Brain microvascular endothelial cell (primary cell): ENCODE measurements at regions not wholly inside any gene's neighbourhood (a gene's known extent, or its start where the extent isn't known, plus 50 kb on each side); places are given as distances from the start of the nearest gene placed in this dataset.

Source experiments
- DNase-seq: peaks from one replicate; pipeline ENCODE4 v3.0.0-alpha.2; 2020
- H3K27ac ChIP-seq: fragments of 250-450 bp; sonication (Bioruptor Pico); 2 replicates; pipeline ENCODE4 v1.5.1; 2020; ENCODE audit warnings: mild to moderate bottlenecking, moderate library complexity
- H3K27me3 ChIP-seq: fragments of 250-450 bp; sonication (Bioruptor Pico); replicated peaks from 2 replicates; pipeline ENCODE4 v1.5.1; 2020; ENCODE audit warnings: mild to moderate bottlenecking
- H3K36me3 ChIP-seq: fragments of 250-450 bp; sonication (Bioruptor Pico); replicated peaks from 2 replicates; pipeline ENCODE4 v1.5.1; 2020; ENCODE audit warnings: mild to moderate bottlenecking
- H3K4me3 ChIP-seq: 2 replicates; pipeline ENCODE4 v1.5.1; 2011; ENCODE audit warnings: low read depth, mild to moderate bottlenecking, control low read depth, low read length, moderate library complexity
- CTCF ChIP-seq: IDR thresholded peaks from 2 replicates; pipeline ENCODE4 v1.5.1; 2011; ENCODE audit warnings: low read depth, mild to moderate bottlenecking, moderate library complexity, low read length, control low read depth, inconsistent platforms; ENCODE audit errors: missing control alignments
- in situ Hi-C: cut with HindIII; loops from 2 replicates; pipeline ENCODE4 v1.10.0; 2017; ENCODE audit warnings: low sequenced_read_pairs, low pct_ligation_motif_present

DNA sequence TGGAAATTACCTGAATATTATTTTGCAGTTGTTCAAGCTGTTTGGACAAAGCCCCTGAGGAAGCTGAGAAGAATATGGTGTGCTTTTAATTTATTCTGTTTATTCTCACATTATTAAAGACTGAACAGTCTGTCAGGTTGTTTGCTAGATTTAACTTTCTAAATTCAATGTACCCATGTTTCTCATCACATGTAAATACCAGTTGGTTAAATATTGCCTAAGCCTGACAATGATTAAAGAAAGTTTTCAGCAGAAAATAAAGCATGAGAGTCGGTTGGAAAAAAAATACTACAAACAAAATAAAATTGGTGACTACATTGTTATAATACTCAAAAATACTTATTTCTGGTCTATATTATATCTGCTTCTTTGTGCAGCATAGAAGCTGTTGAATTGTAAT, 1974.7 kb downstream of the ARAP2 start:
- Histone ChIP-seq H3K36me3 (no peaks in the 10 kb centered on the region), H3K27ac (no peak overlapping the region), H3K27me3 (no peaks in the 10 kb centered on the region), H3K4me3 (no peak overlapping the region)
- in situ Hi-C loops = no loop called here
- no peak for DNase-seq
- TF ChIP-seq CTCF = no peak

DNA sequence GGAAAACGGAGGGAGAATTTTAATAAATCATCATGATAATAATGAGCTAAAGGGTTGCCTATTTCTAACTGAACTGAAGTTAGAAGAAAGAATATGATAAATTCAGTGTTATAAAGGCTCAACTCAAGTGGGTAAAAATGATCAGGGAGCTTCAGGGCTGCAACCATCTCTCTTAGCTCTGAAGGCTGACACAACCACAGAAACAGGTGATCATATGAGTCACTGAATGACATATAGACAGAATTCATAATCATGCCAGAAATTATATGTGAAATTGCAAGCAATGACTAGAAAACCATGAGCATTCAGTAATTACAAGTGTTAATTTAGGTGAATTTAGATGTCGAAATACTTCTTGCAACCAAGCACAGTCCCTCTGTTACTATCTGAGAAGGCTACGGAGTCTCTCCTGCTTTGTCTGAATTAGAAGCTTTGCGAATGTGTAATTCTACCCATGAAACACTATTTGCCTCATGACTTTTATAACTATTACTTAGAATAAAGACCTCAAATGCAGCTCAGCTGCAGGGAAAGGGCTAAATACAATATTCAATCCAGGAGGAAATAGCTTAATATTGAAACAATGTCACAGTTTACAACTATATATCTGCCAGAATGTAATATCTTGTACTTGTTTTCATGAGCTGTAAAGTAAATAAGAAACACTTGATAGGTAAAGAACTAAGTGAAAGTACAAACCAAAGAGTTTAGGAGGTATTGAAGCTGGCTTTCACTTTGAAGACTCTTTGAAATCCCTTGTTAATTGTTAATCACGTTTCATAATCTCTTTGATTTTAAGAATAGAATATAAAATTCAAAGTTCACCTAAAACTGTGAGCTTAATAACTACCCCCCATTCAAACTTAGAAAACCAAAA, 1972.6 kb downstream of the ARAP2 start:
- Histone ChIP-seq H3K27me3 (no peaks in the 10 kb centered on the region), H3K27ac (no peak overlapping the region), H3K36me3 (no peaks in the 10 kb centered on the region), H3K4me3 (no peak overlapping the region)
- TF ChIP-seq CTCF = no peak
- in situ Hi-C loops = no loop called here
- DNase-seq = no peak

DNA sequence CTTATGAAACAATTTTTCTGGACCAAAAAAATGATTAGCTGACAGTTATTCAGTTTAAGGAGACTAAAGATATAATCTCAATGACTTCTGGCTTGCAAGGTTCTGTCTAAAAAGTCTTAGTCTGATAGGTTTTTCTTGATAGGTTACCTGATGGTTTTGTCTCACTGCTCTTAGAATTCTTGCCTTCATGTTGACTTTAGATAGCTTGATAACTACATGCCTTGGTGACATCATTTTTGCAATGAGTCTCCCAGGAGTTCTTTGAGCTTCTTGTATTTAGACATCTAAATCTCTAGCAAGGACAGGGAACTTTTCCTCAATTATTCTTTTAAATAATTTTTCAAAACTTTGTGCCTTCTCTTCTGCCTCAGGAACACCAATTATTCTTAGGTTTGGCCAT, 1965.3 kb downstream of the ARAP2 start:
- in situ Hi-C loops = no loop called here
- H3K27me3 ChIP-seq = no peaks in the 10 kb centered on the region
- no peak for TF ChIP-seq CTCF
- DNase-seq = no peak
- H3K27ac ChIP-seq = no peak overlapping the region
- no peak overlapping the region for H3K4me3 ChIP-seq
- no peaks in the 10 kb centered on the region for H3K36me3 ChIP-seq

- H3K27ac ChIP-seq = no peak overlapping the region
- in situ Hi-C loops = no loop called here
- no peak for DNase-seq
- H3K4me3 ChIP-seq = no peak overlapping the region
- TF ChIP-seq CTCF = no peak
- no peaks in the 10 kb centered on the region for H3K27me3 ChIP-seq
- H3K36me3 ChIP-seq = no peaks in the 10 kb centered on the region
Measured at GRCh38 chr4:34280131-34280530, 1964.2 kb downstream of the ARAP2 start.

DNA sequence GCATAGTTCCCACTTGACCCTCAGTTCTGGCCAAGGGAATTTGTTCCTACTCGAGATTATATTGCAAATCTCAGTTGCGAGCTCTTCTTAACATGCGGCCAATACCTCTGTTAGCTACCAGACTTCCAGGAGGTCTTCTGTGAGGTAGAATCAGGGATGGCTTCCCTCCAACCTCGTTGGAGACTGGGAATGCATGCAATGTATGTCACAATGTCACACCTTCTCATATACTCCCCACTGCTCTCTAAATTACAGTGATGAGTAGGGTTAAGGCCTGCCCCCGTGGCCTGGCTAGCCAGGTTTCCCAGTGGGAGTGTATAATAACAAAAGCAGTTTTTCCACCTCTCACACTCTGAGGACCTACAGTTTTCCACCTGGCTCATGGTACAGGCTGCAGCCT, 1962.5 kb downstream of the ARAP2 start:
- TF ChIP-seq CTCF = no peak
- Histone ChIP-seq H3K27ac (no peak overlapping the region), H3K4me3 (no peak overlapping the region), H3K27me3 (no peaks in the 10 kb centered on the region), H3K36me3 (no peaks in the 10 kb centered on the region)
- DNase-seq = no peak
- in situ Hi-C loops = no loop called here

DNA sequence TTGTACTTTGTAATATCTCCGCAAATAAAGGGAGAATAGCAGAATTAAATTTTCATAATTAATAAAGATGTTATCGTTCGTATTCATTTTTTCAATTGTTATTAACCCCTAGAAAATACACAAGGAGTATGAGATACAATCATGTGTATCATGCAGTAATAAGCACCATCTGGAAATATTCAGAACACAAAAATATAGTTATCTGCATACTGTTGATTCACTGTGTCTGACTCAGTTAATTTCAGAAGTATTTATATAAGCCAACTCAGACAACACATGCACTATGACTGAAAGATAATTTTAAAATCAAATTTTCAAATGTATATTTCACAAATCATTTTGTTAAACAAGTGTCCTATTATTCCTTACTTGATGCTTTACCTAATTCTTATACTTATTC, 1954.8 kb downstream of the ARAP2 start:
- no peak for DNase-seq
- Histone ChIP-seq H3K27me3 (no peaks in the 10 kb centered on the region), H3K4me3 (no peak overlapping the region), H3K36me3 (no peaks in the 10 kb centered on the region), H3K27ac (no peak overlapping the region)
- in situ Hi-C loops = no loop called here
- TF ChIP-seq CTCF = no peak
